ENCODE measurements at regions not wholly inside any gene's neighbourhood (a gene's known extent, or its start where the extent isn't known, plus 50 kb on each side); places are given as distances from the start of the nearest gene placed in this dataset.
"Not testable (repeated sequence)": the region's sequence is repeated elsewhere in the genome, so short reads cannot be mapped to it uniquely, and the experiment has no call there.

GRCh38 chr1:4227986-4228385, 327.9 kb upstream of the C1orf174 start:
- no peak for DNase-seq

GRCh38 chr1:4253935-4254334, 353.9 kb upstream of the C1orf174 start:
- DNase-seq, result no peak

GRCh38 chr1:4256351-4256750, 356.3 kb upstream of the C1orf174 start:
- DNase-seq, result no peak

GRCh38 chr1:4258146-4258777, 358.2 kb upstream of the C1orf174 start:
- not testable (repeated sequence) for DNase-seq

- DNase-seq, result no peak
Observed at GRCh38 chr1:4261327-4261726, 361.3 kb upstream of the C1orf174 start.

- no peak for DNase-seq
Observed at GRCh38 chr1:4262665-4263064, 362.6 kb upstream of the C1orf174 start.

GRCh38 chr1:4263699-4264098, 363.6 kb upstream of the C1orf174 start:
- DNase-seq, result no peak

GRCh38 chr1:4265836-4266235, 365.8 kb upstream of the C1orf174 start:
- no peak for DNase-seq

GRCh38 chr1:4267381-4268261, 367.5 kb upstream of the C1orf174 start:
- DNase-seq, result no peak

GRCh38 chr1:4268262-4268888, 368.3 kb upstream of the C1orf174 start:
- DNase-seq, result no peak

GRCh38 chr1:4268889-4269284, 368.8 kb upstream of the C1orf174 start:
- DNase-seq, result no peak

- no peak for DNase-seq
Observed at GRCh38 chr1:4269330-4269729, 369.3 kb upstream of the C1orf174 start.

GRCh38 chr1:4269952-4270570, 370.0 kb upstream of the C1orf174 start:
- DNase-seq, result no peak

- no peak for DNase-seq
Observed at GRCh38 chr1:4270651-4271337, 370.7 kb upstream of the C1orf174 start.

- DNase-seq, result no peak
Observed at GRCh38 chr1:4271338-4271998, 371.4 kb upstream of the C1orf174 start.

GRCh38 chr1:4272568-4272967, 372.5 kb upstream of the C1orf174 start:
- DNase-seq, result no peak

GRCh38 chr1:4273243-4273642, 373.2 kb upstream of the C1orf174 start:
- no peak for DNase-seq

- no peak for DNase-seq
Observed at GRCh38 chr1:4273747-4274146, 373.7 kb upstream of the C1orf174 start.

GRCh38 chr1:4275083-4275482, 375.0 kb upstream of the C1orf174 start:
- no peak for DNase-seq

- DNase-seq, result no peak
Observed at GRCh38 chr1:4276238-4276637, 376.2 kb upstream of the C1orf174 start.

- DNase-seq, result no peak
Observed at GRCh38 chr1:4277598-4277997, 376.8 kb upstream of the AJAP1 start.

- DNase-seq, result no peak
Observed at GRCh38 chr1:4284976-4285375, 369.4 kb upstream of the AJAP1 start.
